GM12873 (cell line): ENCODE measurements at regions not wholly inside any gene's neighbourhood (a gene's known extent, or its start where the extent isn't known, plus 50 kb on each side); places are given as distances from the start of the nearest gene placed in this dataset.

Experiments used
- TF ChIP-seq, protein P1 (sequence below): IDR thresholded peaks from 2 replicates; pipeline ENCODE4 v1.5.1; 2012; ENCODE audit warnings: low read depth, mild to moderate bottlenecking, moderate library complexity, low read length, control low read depth; ENCODE audit not compliant: insufficient read depth; ENCODE audit errors: missing control alignments

DNA sequence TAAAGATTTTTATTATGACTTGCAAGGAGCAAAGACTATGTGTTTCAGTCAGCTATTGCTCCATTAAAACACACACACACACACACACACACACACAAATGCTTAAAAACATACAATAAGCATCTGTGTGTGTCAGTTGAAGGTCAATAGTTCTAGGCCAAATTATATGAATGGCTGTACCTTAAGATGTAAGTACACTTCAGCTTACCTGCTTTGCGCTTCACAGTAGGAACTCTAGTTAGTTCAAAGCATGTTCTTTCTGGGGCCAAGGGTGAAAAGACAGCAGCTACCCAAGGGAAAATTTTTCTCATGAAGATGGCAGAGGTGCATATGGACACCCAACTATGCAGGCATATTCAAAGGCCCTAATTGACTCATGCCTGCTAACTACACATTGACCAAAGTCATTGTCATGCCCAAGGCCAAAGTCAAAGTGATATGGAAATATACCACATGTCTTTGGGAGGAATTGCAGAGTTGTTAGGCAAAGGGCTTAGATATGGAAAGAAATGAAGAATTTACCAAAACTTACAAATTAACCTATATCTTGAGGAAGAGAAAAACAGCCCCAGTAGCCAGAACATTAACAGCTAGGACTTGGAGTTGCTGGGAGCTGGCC is 61.9 kb upstream of the BTN3A2 start:
- TF ChIP-seq, protein P1, sequence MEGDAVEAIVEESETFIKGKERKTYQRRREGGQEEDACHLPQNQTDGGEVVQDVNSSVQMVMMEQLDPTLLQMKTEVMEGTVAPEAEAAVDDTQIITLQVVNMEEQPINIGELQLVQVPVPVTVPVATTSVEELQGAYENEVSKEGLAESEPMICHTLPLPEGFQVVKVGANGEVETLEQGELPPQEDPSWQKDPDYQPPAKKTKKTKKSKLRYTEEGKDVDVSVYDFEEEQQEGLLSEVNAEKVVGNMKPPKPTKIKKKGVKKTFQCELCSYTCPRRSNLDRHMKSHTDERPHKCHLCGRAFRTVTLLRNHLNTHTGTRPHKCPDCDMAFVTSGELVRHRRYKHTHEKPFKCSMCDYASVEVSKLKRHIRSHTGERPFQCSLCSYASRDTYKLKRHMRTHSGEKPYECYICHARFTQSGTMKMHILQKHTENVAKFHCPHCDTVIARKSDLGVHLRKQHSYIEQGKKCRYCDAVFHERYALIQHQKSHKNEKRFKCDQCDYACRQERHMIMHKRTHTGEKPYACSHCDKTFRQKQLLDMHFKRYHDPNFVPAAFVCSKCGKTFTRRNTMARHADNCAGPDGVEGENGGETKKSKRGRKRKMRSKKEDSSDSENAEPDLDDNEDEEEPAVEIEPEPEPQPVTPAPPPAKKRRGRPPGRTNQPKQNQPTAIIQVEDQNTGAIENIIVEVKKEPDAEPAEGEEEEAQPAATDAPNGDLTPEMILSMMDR = no peak

DNA sequence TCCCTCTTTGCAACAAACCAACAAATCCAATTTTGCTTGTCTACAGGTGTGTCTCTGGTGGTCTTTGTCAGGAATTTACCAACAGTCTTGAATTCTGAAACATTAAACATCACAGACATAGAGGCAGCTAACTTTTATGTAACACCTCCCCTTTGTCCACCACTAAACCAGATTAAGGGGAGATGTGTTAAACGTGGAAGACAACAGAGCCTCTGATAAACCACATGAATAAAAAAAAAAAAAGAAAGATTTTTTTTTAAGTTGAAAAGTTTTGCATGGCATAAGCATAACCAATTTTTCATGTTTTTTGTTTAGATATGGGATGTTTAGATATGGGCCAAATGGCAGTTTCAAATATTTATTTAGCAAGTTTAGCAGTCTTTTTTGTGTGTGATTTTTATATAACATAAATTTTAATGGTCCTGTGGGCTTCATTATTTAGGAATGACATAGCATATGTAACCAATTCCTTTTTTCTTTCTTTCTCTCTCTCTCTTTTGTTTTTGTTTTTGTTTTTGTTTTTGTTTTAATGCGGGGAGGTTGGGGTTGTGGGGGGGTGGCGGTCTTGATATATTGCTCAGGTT is 60.7 kb upstream of the BTN3A2 start:
- TF ChIP-seq, protein P1 = no peak

DNA sequence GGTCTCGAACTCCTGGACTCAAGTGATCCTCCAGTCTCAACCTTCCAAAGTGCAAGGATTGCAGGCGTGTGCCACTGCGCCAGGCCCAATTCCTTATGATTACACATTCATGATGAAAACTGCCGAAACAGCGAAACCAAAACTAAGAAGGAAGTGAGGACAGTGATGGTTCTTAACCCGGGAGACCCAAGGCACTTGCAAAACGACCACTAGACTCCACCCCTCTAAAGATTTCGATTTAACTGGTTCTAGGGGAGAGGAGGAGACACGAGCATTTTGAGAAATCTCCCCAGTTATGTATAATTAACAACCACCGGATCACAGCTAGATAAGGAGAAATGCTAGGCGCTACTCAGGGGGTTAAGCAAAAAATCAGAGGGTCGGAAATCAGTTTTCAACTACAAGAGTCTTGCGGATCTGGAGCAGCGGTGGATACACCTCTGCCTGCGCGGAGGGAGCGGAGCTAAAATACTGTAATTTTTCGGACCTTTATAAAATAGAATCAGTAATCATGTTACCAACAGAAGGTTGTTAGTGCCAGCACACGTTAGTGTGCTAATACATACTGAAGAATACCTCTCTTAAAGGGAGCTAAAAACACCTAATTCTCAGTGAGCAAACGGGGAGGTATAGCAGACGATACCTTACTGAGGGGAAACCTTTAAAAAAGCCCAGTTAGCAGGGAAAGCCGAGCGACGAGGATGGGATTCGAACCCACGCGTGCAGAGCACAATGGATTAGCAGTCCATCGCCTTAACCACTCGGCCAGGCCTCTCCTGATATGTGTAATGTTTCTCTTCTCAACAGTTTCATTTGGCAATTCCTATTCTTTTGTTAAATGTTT is 60.0 kb upstream of the BTN3A2 start:
- TF ChIP-seq, protein P1 = no peak

DNA sequence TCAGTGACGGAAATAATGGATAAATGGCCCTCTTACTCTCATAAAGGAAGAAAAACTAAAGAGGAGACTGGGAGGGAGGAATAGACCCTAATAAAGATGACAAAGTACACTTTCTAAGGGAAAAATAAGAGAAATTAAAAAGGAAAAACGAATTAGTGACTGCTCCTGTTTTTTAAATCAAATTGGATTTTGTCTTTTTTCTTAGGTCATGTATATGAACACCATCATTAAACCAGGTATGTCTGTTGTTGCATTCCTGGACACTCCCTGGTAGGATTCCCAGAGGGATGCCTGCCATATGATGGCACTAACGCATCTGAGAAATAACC is 59.4 kb upstream of the BTN3A2 start:
- TF ChIP-seq, protein P1 = no peak

DNA sequence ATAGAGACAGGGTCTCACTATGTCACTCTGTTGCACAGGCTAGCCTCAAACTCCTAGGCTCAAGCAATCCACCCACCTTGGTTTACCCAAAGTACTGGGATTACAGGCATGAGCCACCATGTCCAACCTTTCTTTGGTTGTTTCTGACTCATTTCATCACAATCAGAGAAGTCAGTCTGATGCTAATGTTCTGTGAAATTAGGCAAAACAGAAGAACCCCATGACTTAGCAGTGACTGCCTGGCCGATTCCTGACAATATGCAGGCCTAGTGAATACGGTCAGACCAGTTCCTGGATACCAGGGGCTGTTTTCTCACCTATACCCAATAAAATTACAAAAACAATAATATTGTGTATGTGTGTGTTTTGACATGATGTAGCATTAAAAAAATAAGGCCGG is 58.8 kb upstream of the BTN3A2 start:
- TF ChIP-seq, protein P1 = no peak

DNA sequence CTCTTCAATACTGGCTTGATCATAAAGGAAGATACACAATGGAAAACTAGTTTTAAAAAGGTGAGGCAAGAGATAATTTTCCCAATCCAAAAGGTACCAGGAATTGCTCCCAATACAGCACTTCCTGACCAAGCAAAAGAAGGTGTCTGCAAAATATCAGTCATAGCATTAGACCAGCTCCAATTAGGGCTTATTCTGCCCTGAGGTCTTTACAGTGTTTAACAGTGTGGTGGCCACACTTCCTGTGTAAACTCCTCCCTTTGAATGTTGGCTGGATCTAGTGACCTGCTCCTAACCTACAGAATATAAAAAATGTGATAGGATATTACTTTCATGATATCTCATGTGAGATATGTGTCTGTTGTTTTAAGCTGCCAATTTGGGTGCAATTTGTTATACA is 57.1 kb upstream of the BTN3A2 start:
- TF ChIP-seq, protein P1 = no peak

DNA sequence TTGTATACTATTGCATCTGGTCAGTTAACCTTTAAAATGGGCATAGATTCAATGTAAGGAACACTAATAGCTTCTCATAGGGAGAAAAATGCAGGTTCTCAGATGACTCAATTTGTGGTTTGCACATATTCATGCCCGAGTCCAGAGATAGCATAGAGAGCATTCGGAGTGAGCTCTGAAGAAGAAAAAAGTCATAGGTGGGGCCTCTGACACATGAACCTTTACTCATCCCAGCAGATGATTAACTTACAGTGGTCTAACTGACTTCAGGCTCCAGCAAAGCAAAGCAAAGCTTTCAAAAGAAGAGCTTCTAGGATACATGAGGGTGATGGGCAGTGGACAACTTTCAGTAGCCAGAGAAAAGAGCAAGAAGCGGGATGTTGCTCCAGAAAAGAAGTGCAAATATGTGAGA is 55.3 kb upstream of the BTN3A2 start:
- TF ChIP-seq, protein P1 = no peak
